HG02642 (cell line): ENCODE measurements at regions not wholly inside any gene's neighbourhood (a gene's known extent, or its start where the extent isn't known, plus 50 kb on each side); places are given as distances from the start of the nearest gene placed in this dataset.

ENCODE experiments used
- ATAC-seq: cut with Tn5 transposase; IDR thresholded peaks from one replicate; pipeline ENCODE4 v1.9.1; 2021; ENCODE audit warnings: mild to moderate bottlenecking; ENCODE audit not compliant: unreplicated experiment, poor library complexity

DNA sequence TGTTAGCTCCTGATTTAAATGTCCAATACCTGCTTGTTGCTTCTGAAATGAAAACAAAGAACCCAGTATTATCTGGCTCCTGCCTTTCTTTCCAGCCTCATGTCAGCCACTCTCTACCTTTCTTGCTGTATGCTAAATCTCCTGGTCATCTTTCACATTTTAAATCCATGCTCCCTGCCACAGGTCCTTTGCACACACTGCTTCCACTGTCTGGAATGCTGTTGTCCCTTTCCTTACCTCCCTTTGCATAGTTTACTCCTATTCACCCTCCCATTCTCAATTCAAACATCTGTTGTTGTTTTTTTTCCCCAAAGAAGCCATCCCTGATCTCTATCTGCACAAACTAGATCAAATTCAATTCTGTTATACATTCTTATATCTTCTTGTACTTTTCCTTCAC lies 97.0 kb upstream of the NR4A3 start:
- no peak for ATAC-seq

DNA sequence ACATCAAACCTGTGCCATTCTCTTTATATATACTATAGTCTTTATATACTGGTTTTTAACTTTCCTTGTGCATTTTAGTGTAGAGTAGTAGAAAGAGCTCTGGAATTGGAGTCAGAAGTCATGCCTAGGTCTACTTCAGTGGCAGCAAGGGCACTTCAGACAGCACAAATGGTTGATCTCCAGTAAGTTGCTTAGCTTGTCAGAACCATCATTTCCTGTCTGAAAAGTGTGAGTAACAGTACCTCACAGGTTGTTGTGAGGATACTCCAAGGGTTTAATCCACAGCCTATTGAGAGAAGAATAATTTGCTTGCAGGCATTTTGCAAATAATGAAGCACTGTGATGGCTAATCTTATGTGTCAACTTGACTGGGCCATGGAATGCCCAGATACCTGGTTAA lies 95.8 kb upstream of the NR4A3 start:
- ATAC-seq: no peak

DNA sequence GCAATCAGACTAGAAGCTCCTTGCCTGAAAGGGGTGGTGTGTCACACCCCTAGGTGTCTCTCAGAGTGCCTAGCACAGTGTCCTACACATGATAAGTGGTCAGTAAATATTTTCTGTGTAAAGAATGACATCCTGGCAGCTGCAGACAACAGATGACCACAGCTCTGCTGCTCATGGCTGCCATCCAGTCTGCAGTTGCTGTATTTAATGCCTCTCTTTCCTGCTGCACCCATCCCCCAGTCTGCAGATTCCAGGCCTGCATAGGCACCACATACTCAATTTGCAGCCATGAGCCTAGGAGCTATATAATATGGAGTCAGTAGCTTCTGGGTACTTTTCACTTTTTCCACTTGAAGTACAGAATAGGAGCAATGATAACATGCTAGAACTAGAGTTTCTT lies 94.9 kb upstream of the NR4A3 start:
- ATAC-seq: no peak

DNA sequence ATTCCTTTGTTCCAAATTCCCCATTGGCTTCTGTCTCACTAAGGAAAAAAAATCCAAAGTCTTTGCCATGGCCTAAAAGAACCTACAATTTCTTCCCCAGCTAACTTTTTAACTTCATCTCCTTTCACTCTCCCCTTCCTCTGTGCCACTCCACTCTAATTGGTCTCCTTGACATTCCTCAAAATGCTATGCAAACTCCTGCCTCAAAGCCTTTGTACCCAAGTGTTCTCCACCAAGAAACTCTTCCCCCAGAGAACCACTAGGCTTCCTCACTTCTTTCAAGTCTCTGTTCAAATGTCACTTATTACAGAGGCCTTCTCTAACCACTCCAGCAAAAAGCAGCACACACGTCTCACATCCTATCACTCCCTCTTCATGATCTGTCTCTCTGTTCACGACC lies 91.6 kb upstream of the NR4A3 start:
- ATAC-seq: no peak

DNA sequence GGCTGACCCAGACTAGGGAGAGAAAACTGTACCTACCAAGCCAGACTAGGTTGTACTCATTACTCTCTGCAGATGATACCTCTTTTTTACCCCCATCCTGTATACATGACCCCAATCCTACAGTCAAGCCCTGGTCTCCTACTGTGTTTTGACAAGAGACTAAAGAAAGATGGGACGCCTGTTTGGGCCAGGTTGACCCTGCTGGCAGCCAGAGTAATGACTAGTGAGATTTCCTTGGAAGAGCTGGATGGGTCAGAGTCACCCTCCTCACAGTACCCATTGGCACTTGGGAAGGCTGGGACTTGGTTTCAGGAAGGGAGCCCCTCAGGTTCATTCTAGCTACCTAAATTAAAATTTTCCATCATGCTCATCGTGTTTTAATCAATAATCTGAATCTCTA lies 89.7 kb upstream of the NR4A3 start:
- ATAC-seq: no peak

DNA sequence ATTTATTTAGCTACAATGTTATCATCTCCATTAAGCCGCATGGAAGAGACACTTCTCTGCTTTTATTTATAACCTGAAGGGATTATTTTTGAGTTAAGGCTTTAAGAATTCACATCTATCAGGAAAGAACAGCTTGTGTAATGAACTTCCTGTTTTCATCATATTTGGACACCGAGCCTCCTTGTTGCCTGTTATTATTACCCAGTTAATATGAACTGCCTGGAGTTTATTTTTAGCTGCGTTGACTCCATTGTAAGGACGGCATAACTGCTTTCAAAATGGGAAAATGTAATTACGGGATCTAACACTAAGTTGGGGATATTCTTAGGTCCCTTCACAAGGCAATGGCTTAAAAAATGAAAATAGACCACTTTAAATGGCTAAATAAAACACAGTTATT lies 89.0 kb upstream of the NR4A3 start:
- ATAC-seq: no peak

DNA sequence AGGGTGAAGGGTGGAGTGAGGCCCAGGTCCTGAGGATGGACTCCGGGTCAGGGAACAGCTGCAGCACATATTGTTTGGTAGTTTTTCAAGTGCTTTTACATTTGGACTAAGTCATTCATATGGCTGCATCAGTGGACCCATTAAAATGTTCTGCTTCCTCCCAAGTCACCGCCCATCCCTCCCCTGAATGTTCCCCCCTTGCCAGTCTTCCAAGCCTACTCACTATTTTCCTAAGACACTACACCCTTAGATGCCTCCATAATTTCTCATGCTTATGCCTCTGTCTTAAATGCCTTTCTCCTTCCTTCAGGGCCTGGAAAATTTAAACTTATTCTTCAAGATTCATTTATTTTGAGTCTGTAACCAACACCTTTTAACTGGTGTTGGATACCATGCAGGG lies 86.6 kb upstream of the NR4A3 start:
- ATAC-seq: no peak

DNA sequence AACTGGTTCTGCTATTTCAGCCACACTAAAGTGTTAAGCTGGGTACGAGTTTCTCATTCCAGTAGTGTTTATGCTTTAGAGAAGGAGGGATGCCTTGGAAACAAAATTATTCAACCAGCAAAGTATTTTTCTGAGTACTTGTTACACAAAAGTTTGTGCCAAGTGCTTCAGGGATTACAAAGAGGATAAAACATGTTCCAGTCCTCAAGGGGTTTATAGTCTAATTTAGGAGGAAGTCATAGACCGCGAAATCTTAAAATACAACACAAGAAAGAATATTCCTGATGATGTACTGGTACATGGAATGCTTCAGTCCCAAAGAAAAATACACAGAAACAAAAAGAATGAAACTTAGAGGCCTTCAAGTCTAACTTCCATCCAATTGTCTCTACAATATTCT lies 85.4 kb upstream of the NR4A3 start:
- no peak for ATAC-seq

DNA sequence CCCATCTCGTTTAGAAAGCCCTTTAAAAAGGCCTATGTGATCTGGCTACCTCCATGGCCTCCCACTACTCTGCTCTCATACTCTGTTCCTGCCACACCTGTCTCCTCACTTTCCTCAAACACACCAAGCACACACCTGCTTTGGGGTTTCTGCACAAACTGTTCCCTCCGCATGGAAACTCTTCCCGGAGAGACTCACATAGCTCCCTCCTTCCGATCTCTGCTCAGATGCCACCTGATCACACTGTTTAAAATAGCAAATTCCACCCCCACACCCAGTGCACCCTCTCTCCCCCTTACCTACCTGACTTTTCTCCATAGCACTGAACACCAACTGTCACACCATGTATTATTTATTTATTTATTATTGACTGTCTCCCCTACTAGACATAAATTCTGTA lies 84.0 kb upstream of the NR4A3 start:
- no peak for ATAC-seq

DNA sequence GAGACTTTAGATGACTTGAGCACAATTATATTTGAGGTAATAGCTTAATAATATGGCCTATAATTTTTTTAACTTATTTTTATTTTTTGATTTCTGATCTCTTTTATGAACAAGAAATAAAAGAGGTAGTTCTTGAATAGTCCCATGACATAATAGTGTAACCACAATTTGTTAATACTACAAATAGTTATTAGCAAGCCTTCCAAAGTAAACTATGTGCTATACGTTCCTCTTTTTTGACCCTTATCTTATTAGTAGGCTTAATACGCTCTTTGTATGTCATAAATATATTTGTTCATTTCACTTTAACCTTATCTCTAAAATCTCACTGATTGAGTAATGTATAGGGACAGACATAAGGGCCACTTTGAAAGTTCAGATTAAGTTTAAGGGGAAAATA lies 78.7 kb upstream of the NR4A3 start:
- no peak for ATAC-seq

DNA sequence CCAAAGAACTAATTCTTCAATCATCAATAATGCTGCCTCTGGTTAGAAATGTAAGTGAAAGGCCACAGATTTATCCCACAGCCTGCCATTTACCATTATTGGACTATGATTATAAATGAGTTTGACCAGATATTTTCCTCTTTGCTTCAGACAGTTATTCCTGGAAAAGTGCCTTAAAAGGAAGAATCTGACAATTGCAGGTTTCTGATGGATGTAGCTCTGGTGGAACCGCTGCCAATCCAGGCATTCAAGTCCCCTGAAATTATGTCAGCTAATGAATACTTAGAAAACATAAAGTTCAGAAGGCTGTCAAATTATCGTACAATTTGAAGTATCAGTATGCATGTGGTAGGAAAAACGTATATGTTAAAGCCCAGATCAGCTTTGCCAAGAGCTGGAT lies 78.2 kb upstream of the NR4A3 start:
- no peak for ATAC-seq

DNA sequence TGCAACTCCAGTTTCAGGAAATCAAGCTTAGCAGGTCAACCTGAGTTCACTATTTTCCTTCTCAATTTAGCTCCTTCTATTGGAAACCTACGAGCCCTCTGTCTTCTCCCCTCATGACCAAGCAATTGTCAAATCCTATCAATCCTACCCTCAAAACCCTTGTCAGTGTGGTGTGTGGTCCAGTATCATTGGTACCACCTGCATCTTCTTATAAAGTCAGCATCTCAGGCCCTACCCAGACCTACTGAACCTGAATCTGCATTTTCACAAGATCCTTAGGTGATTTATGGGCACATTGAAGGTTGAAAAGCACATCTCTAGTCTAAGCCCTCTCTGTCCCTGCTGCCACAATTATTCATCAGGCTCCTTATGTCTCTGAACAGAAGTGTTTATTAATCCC lies 77.6 kb upstream of the NR4A3 start:
- ATAC-seq: no peak

DNA sequence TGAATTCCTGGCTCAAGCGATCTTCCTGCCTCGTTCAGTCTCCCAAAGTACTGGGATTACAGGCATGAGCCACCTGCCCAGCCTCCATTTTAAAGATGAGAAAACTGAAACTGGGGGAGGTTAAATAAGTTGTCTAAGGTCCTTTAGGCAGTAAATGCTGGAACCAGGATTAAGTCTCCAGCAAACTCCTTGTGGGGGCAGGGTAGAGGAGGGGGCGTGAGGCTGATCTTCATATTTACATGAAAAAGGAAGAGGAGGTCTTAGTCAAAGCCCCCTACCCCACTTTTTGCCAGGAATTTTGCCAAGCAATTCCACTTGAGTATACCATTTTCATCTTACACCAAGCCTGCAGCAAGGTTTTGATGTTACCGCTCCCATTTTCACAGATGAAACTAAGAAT lies 76.6 kb upstream of the NR4A3 start:
- ATAC-seq: no peak

DNA sequence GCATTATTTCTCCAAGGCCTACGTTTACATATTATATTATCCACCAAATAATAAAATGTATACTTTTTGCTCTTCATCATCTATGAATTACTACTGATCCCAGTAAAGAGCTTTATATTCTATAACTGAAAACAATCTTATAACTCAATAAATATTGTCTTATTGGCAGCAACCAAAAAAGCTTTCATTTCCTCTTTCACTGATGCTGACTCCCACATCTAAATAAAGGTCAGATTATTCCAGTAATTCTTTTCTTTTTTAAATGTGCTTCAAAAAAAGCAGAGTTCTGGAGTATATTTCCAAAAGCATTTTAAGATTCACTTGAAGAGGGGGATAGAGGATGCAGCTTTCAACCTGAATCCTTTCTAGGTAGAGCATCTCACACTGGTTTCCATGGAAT lies 75.3 kb upstream of the NR4A3 start:
- no peak for ATAC-seq

DNA sequence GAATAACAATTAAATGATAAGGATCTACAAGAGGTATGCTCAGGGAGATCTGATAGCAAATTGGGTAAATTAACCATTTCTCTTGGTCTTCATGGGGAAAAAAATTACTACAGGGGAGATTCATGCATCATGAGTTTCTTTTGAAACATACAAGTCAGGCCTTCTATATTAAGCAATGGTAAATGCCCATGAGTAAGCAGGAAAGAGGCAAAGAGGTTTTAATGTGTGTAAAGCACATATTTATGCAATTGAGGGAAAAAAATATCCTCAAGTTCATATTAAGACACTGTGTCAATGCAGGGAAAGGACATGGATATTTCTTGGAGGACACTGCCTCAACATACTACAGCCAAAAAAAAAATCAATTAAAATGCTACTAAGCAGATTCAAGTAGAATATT lies 73.4 kb upstream of the NR4A3 start:
- no peak for ATAC-seq

DNA sequence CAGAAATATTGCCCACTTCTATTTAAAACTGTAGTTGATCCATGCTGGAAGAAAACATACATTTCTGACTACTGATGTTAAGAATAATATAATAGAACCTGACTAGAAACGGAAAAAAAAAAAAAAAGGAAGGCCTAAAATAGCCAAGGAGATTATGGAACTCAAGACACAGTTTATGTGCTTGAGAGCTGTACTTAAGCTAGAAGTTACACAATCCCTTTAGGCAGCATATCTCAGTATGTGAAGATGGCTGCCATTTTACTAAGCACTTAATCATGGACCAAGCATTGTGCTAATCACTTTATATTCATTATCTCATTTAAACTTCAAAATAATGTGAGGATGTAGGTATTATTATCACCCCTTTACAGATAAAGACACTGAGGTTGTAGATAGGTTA lies 73.0 kb upstream of the NR4A3 start:
- ATAC-seq: no peak

DNA sequence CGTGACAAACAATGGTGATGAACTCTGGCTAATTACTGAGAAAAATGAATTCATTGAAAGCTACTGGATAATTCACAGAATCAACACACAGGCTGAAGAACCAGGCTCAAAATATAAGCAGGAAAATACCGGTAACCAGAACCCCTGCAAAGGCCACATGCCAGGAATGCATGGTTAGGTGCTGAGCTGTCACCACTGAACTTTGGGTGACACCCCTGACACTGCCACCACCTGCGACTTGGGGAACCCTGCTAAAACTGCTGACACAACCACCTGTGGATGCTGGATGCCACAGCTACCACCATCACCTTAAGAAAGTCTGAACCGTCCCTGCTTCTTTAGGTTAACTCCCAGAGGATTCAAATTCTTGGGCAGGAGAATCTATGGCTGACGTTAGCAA lies 72.0 kb upstream of the NR4A3 start:
- ATAC-seq: no peak

DNA sequence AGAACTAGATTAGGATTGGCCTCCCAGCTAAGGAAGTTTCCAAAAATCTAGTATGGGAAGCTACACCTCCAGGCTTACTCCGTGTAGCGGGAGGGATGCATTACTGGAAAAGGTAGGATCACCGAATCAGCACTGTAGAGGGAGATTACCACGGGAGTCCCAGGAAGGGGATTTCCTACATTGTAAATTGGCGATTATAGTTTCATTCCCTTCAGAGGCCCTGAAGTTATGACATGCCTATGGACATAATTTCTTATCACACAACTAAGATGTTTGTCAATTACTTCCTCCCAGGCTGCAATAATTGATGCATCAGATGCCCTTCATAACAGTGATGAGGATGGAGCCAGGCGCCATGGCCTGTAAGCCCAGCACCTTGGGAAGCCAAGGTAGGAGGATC lies 71.2 kb upstream of the NR4A3 start:
- ATAC-seq: no peak

DNA sequence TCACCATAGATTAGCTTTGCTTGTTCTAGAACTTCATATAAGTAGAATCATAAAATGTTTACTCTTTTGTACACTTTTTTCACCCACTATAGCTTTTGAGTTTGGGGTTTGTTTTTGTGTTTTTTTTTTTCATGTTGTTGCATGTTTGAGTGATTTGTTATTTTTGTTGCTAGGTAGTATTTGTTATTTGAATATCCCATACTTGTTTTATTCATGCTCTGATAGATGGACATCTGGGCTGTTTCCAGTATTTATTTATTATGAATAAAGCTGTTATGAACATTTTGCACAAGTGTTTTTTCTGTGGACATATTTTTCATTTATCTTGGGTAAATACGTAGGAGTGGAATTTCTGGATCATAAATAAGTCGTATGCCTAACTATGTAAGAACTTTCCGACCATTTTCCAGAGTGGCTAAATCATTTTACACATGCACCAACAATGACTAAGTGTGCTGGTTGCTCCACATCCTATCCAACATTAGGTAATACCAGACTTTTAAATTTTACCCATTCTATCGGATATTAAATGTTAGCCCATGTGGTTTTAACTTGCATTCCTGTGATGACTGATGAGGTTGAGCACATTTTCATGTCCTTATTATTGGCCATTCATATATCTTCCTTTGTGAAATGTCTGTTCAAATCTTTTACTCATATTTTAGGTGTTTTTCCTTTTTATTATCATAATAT lies 69.1 kb upstream of the NR4A3 start:
- ATAC-seq: no peak

DNA sequence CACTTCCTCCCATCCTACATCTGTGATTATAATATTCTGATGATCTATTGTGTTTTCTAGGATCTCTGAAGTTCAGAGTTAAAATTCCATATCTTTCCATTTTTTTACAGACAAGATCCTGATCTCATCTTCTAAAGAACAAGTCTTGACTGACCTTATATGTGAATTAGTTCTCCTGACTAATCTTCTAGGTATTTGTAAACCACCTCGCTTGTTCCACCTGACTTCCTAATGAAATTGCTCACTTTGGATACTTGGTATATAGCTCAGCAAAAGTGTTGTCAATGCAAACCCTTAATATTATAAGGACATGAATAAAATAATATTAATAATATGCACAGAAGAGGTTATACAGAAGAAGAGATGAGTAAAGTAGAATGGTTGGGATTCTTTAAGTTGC lies 68.2 kb upstream of the NR4A3 start:
- no peak for ATAC-seq

DNA sequence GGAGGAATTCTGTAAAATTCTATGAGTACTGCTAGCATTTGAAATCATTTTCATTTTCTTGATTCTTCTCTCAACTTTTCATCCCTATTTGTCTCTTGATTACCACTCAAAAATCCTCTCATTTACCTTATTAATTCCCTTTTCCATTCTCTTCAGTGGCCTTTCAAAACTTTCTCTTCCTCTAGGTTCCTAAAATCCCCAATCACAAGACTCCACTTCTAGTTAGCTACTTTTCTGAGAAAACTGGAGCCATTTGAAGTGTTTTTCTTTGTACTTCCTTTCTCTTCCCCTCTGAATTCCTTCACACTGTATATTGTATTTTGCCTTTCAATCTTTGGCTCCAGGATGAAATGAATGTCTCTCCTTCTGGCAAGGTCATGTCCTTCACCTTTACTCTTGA lies 61.3 kb upstream of the NR4A3 start:
- ATAC-seq: no peak

DNA sequence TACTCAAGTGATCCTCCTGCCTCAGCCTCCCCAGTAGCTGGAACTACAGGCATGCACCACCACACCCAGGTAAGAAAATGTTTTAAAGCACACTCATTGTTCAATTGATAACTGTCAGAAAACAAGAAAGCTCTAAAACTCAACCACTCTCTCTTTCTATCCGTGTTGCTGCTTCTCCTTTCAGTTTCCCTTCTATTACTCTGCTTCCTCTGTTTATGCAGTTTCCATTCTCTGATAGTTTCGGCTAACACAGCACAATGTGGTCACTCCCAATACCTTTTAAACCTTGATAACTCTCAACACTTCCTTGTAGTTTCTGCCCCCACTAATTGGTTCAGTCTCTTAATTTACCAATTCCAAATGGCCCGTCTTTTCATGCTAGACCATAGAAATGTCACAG lies 59.2 kb upstream of the NR4A3 start:
- ATAC-seq: peak; percentile 98
